Neutrophil (primary cell): ENCODE measurements at regions not wholly inside any gene's neighbourhood (a gene's known extent, or its start where the extent isn't known, plus 50 kb on each side); places are given as distances from the start of the nearest gene placed in this dataset.

Experiments used
- H3K27ac ChIP-seq: fragments of 200-600 bp; sonication (generic); 2 replicates; pipeline ENCODE4 v1.5.1; 2016; ENCODE audit warnings: mild to moderate bottlenecking, moderate library complexity
- H3K27me3 ChIP-seq: fragments of 200-600 bp; sonication (generic); 2 replicates; pipeline ENCODE4 v1.6.0; 2016; ENCODE audit warnings: mild to moderate bottlenecking
- H3K36me3 ChIP-seq: fragments of 200-600 bp; sonication (generic); 2 replicates; pipeline ENCODE4 v1.5.1; 2017
- H3K4me1 ChIP-seq, 2 experiments: fragments of 200-600 bp in 1 of 2; sonication (generic) in 1 of 2; 1 replicate in 1 of 2; 2 replicates in 1 of 2; pipeline versions ENCODE4 v1.5.1 to v1.6.1; 2013 to 2016; ENCODE audit warnings: low read depth in 1 of 2, low read length in 1 of 2, mild to moderate bottlenecking in 1 of 2, moderate library complexity in 1 of 2; ENCODE audit not compliant: control insufficient read depth in 1 of 2, insufficient read depth in 1 of 2
- H3K4me3 ChIP-seq, 2 experiments: fragments of 200-600 bp in 1 of 2; sonication (generic) in 1 of 2; 1 replicate in 1 of 2; 2 replicates in 1 of 2; pipeline ENCODE4 v1.5.1; 2013 to 2016; ENCODE audit warnings: low read depth in 1 of 2, low read length in 1 of 2, mild to moderate bottlenecking in 1 of 2, moderate library complexity in 1 of 2
- H3K9me3 ChIP-seq: fragments of 200-600 bp; sonication (generic); 2 replicates; pipeline ENCODE4 v1.5.1; 2016
- CTCF ChIP-seq: fragments of 200-600 bp; sonication (generic); IDR thresholded peaks from 2 replicates; pipeline ENCODE4 v1.5.1; 2016; ENCODE audit warnings: antibody characterized with exemption

DNA sequence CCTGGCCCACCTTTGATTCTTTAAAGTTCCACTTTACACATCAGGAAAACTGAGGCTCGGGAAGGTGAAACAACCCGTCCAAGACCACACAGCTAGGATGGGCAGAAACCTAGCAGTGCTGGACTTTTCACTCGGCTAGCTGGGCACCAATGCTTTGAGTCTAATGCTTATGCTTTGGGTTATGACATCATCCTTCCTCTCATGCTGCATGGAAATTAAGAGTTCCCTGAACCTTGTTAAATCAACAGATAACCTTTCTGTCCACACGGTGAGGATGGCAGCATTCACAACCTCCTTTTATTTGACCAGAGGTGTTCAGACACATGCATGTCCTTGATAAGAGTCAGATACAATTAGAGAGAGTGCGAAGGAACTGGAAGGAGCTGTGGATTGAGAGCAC, 138.4 kb downstream of the UQCRFS1 start:
- H3K9me3 ChIP-seq = no peaks in the 10 kb centered on the region
- H3K4me1 ChIP-seq = no peaks in the 10 kb centered on the region
- no peaks in the 10 kb centered on the region for H3K27me3 ChIP-seq
- H3K36me3 ChIP-seq = no peaks in the 10 kb centered on the region
- H3K4me3 ChIP-seq = no peak overlapping the region
- no peak for TF ChIP-seq CTCF
- H3K27ac ChIP-seq = no peak overlapping the region

DNA sequence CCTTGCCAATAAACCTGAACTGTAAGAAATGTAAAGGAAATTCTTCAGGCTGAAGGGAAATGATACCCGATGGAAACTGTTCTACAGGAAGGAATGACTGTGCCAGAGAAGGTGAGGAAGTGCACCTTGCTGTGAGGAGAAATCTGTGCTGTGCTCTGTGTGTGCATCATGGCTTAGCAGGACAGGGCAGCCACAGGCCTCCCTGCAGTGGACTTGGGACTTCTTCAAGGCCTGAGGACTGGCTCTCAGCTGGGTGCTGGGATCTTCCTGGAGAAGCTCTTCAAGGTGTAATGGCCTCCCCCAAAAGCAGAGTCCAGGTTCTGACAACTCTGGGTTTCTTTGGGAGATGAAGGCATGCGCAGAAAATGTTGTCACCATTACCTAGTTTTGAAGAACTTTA, 145.1 kb downstream of the UQCRFS1 start:
- H3K27me3 ChIP-seq = no peaks in the 10 kb centered on the region
- no peaks in the 10 kb centered on the region for H3K9me3 ChIP-seq
- peaks cover 0 to 3% of the 10 kb centered on the region in 2 experiments for H3K4me1 ChIP-seq
- H3K27ac ChIP-seq = no peak overlapping the region
- no peak overlapping the region for H3K4me3 ChIP-seq
- no peak for TF ChIP-seq CTCF
- H3K36me3 ChIP-seq = no peaks in the 10 kb centered on the region

- H3K4me1 ChIP-seq = peaks cover 0 to 4% of the 10 kb centered on the region in 2 experiments
- H3K36me3 ChIP-seq = no peaks in the 10 kb centered on the region
- H3K27me3 ChIP-seq = no peaks in the 10 kb centered on the region
- no peak overlapping the region for H3K4me3 ChIP-seq
- no peak for TF ChIP-seq CTCF
- no peak overlapping the region for H3K27ac ChIP-seq
- H3K9me3 ChIP-seq = no peaks in the 10 kb centered on the region
These were observed 150.2 kb downstream of the UQCRFS1 start for GRCh38 chr19:29062475-29063435.

DNA sequence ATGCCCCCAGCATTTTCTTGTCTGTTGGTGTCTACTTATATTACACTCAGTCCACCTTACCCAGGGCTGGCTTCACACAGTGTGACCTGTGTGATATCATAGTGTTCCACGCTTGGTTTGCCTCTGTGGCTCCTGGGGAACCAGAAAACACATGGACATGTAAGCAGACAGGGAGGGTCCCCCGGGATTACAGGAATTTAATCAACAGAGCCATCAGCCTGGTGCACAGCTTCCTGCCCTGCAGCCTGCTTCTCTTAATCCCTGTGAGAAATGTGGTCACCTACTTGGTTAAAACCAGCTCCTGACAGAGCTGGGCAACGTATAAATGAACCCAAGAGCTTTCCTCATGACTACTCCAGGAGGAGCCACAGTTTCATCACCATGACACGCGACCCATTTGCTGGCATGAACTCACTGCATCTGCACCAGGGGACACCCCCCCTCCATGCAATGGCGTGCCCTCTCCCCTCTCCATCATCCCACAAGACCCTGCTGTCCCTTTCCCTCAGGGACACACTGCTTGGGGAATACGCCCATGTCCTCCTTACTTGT, 152.1 kb downstream of the UQCRFS1 start:
- H3K27me3 ChIP-seq = no peaks in the 10 kb centered on the region

DNA sequence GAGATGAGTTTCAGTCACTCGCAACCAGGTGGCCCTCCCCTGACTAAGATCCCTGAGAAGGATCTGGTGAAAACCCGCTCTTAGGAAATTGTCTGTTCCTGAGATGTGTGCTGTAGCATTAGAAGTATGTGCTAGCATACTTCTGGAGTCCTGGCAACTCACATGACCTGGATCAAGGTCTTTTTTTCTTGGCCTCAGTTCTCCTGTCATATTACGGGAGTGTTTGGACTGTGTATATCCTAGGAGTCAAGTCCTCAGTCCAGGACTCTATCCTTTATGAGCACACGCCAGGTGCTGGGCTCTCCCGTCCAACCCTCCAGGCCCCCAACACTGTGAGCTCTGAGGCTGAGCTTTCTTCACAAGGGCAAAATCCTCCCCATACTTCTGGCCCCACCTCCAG, 156.4 kb downstream of the UQCRFS1 start:
- no peaks in the 10 kb centered on the region for H3K27me3 ChIP-seq
- peaks cover 9 to 41% of the 10 kb centered on the region in 2 experiments for H3K4me1 ChIP-seq
- no peaks in the 10 kb centered on the region for H3K9me3 ChIP-seq
- H3K4me3 ChIP-seq = no peak overlapping the region
- H3K36me3 ChIP-seq = no peaks in the 10 kb centered on the region
- TF ChIP-seq CTCF = no peak
- H3K27ac ChIP-seq = peak overlapping the region; percentile 31

More for the DNA sequence above, 152.1 kb downstream of the UQCRFS1 start:
- H3K36me3 ChIP-seq = no peaks in the 10 kb centered on the region
- H3K9me3 ChIP-seq = no peaks in the 10 kb centered on the region
- H3K4me1 ChIP-seq = peaks cover 0 to 19% of the 10 kb centered on the region in 2 experiments
- TF ChIP-seq CTCF = no peak
- H3K4me3 ChIP-seq = no peak overlapping the region
- H3K27ac ChIP-seq = no peak overlapping the region
